PC-3 (cell line): ENCODE measurements at regions not wholly inside any gene's neighbourhood (a gene's known extent, or its start where the extent isn't known, plus 50 kb on each side); places are given as distances from the start of the nearest gene placed in this dataset.

Experiments used
- ATAC-seq: fragments of 200-7000 bp; cut with Tn5 transposase; 2 replicates; pipeline ENCODE4 v1.9.1; 2020; ENCODE audit warnings: mild to moderate bottlenecking, moderate library complexity
- BruUV-seq: library from RNA; stranded (reverse); fragments of 400-500 nt; replicated peaks from 2 replicates; lab custom pipeline; 2021; lab: Mats Ljungman, UMichigan
- CTCF ChIA-PET: fragments of 300-600 bp; sonication (Branson Sonifier 250); formaldehyde crosslinking; loops from one replicate; lab custom pipeline; 2022; ENCODE audit warnings: antibody characterized with exemption; lab: Charles Lee
- POLR2A ChIA-PET: fragments of 300-600 bp; sonication (Branson Sonifier 250); formaldehyde crosslinking; loops from one replicate; lab custom pipeline; 2022; ENCODE audit warnings: antibody characterized with exemption; ENCODE audit not compliant: unreplicated experiment; lab: Charles Lee
- DNase-seq: peaks from one replicate; pipeline ENCODE4 v3.0.0-alpha.2; 2015
- H2AFZ ChIP-seq: fragments of 300-600 bp; sonication (generic); 2 replicates; pipeline ENCODE4 v1.6.0; 2016; ENCODE audit warnings: antibody characterized with exemption, low read length
- H3F3A ChIP-seq: fragments of 300-600 bp; sonication (generic); one replicate; pipeline ENCODE4 v1.6.0; 2017; ENCODE audit warnings: antibody characterized with exemption, low read length, control low read depth, mild to moderate bottlenecking; ENCODE audit not compliant: unreplicated experiment
- H3K27ac ChIP-seq: fragments of 300-600 bp; sonication (generic); 2 replicates; pipeline ENCODE4 v1.5.1; 2016; ENCODE audit warnings: mild to moderate bottlenecking, low read length
- H3K27me3 ChIP-seq: fragments of 300-600 bp; sonication (generic); 2 replicates; pipeline ENCODE4 v1.6.1; 2016; ENCODE audit warnings: low read length, mixed read lengths
- H3K36me3 ChIP-seq: fragments of 300-600 bp; sonication (generic); 2 replicates; pipeline ENCODE4 v1.6.1; 2016; ENCODE audit warnings: low read depth, mixed run types, low read length, mixed read lengths
- H3K4me1 ChIP-seq: fragments of 300-600 bp; sonication (generic); 2 replicates; pipeline ENCODE4 v1.5.1; 2016; ENCODE audit warnings: low read length; ENCODE audit not compliant: insufficient read depth
- H3K4me2 ChIP-seq: fragments of 300-600 bp; sonication (generic); 2 replicates; pipeline ENCODE4 v1.6.0; 2016; ENCODE audit warnings: low read length
- H3K4me3 ChIP-seq: fragments of 300-600 bp; sonication (generic); 2 replicates; pipeline ENCODE4 v1.5.1; 2016; ENCODE audit warnings: mild to moderate bottlenecking, low read length, mixed read lengths
- H3K79me2 ChIP-seq: fragments of 300-600 bp; sonication (generic); 2 replicates; pipeline ENCODE4 v1.6.1; 2017; ENCODE audit warnings: low read length, mixed read lengths
- H3K9ac ChIP-seq: fragments of 300-600 bp; sonication (generic); 2 replicates; pipeline ENCODE4 v1.6.0; 2016; ENCODE audit warnings: mild to moderate bottlenecking, low read length
- H3K9me2 ChIP-seq: fragments of 300-600 bp; sonication (generic); replicated peaks from 2 replicates; pipeline ENCODE4 v1.6.1; 2016; ENCODE audit warnings: mixed run types, low read length, mixed read lengths
- H3K9me3 ChIP-seq: fragments of 300-600 bp; sonication (generic); 2 replicates; pipeline ENCODE4 v1.6.1; 2016; ENCODE audit warnings: low read length, mixed read lengths
- H4K20me1 ChIP-seq: fragments of 300-600 bp; sonication (generic); 2 replicates; pipeline ENCODE4 v1.6.1; 2016; ENCODE audit warnings: low read length, mixed read lengths
- EZH2 ChIP-seq: fragments of 300-600 bp; sonication (generic); IDR thresholded peaks from one replicate; pipeline ENCODE4 v1.6.1; 2017; ENCODE audit warnings: antibody characterized with exemption, mild to moderate bottlenecking, low read length; ENCODE audit not compliant: unreplicated experiment
- EZH2phosphoT487 ChIP-seq: fragments of 300-600 bp; sonication (generic); IDR thresholded peaks from 2 replicates; pipeline ENCODE4 v1.6.1; 2018; ENCODE audit warnings: mild to moderate bottlenecking, antibody characterized with exemption, low read length, borderline replicate concordance
- intact Hi-C: fragments of 100-400 bp; cut with micrococcal nuclease; formaldehyde crosslinking; loops from 2 replicates; pipeline ENCODE4 v1.9.0; 2023
- TF ChIP-seq, protein P1 (sequence below): fragments of 300-600 bp; sonication (generic); conservative IDR thresholded peaks from 2 replicates; pipeline ENCODE4 v1.5.1; 2017; ENCODE audit warnings: antibody characterized with exemption, low read depth, mild to moderate bottlenecking, low read length

DNA sequence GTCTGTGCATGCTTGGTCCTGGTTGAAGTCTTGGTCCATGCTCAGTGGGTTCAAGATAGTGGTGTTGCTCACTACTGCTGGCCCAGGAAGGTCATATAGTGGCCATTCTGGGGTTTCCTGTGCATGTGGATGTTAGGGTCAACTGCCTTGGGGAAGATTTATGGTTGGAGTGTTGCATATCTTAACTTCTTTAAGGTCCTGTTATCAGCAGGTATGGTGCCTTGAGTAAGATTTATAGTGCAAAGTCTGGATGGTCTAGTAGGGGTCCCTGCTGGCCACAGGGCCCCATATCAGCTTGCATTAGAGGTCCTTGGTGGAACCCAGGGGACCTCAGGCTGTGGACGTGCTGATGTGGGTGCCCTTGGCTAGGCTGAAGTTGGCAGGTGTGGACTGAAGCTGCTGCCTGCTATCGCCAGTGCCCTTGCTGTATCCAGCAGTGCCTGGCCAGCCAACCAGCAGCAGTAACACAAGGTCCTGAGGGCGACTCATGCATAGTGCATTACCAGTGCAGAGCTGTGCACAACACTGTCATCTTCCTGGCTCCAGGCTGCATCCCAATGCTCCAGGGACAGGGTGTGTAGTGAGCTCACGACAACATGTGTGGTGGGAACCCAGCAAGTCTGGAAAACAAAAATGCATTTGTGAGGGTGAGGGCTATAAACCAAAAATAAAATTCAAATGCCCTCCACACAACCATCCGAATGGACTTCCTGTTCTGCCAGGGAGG, 61.0 kb downstream of the BEX3 start:
- H3K9me2 ChIP-seq = no peaks in the 10 kb centered on the region
- no TSS peak for BruUV-seq
- intact Hi-C loops = no loop called here
- ChIA-PET CTCF (no interaction called here), POLR2A (no interaction called here)
- no peak overlapping the region for H3K9ac ChIP-seq
- no peaks in the 10 kb centered on the region for H3K27me3 ChIP-seq
- H4K20me1 ChIP-seq = no peaks in the 10 kb centered on the region
- ATAC-seq = no peak
- H3K27ac ChIP-seq = no peak overlapping the region
- H3K4me3 ChIP-seq = no peak overlapping the region
- H3K9me3 ChIP-seq = no peaks in the 10 kb centered on the region
- no peak overlapping the region for H2AFZ ChIP-seq
- DNase-seq = no peak
- H3F3A ChIP-seq = no peaks in the 10 kb centered on the region
- no peaks in the 10 kb centered on the region for H3K4me1 ChIP-seq
- no peaks in the 10 kb centered on the region for H3K36me3 ChIP-seq
- no peak overlapping the region for H3K4me2 ChIP-seq
- no peaks in the 10 kb centered on the region for H3K79me2 ChIP-seq
- TF ChIP-seq EZH2 (no peak), EZH2phosphoT487 (no peak)
- TF ChIP-seq, protein P1, sequence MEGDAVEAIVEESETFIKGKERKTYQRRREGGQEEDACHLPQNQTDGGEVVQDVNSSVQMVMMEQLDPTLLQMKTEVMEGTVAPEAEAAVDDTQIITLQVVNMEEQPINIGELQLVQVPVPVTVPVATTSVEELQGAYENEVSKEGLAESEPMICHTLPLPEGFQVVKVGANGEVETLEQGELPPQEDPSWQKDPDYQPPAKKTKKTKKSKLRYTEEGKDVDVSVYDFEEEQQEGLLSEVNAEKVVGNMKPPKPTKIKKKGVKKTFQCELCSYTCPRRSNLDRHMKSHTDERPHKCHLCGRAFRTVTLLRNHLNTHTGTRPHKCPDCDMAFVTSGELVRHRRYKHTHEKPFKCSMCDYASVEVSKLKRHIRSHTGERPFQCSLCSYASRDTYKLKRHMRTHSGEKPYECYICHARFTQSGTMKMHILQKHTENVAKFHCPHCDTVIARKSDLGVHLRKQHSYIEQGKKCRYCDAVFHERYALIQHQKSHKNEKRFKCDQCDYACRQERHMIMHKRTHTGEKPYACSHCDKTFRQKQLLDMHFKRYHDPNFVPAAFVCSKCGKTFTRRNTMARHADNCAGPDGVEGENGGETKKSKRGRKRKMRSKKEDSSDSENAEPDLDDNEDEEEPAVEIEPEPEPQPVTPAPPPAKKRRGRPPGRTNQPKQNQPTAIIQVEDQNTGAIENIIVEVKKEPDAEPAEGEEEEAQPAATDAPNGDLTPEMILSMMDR = no peak

DNA sequence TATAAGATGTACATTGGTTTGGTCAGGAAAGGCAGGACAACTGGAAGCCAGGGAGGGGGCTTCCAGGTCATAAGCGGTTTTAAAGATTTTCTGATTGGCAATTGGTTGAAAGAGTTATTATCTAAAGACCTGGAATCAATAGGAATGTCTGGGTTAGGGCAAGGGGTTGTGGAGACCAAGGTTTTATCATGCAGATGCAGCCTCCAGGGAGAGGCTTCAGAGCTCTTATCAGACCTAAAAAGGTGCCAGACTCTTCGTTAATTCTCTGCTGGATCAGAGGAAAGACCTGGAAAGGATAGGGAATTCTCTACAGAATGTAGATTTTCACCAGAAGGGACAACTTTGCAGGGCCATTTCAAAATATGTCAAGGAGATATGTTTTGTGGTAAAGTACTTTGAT, 62.8 kb downstream of the BEX3 start:
- Histone ChIP-seq H3K9me3 (no peaks in the 10 kb centered on the region), H2AFZ (no peak overlapping the region), H3K4me3 (no peak overlapping the region), H3K9me2 (no peaks in the 10 kb centered on the region), H3F3A (no peaks in the 10 kb centered on the region), H3K27me3 (no peaks in the 10 kb centered on the region), H4K20me1 (no peaks in the 10 kb centered on the region), H3K36me3 (no peaks in the 10 kb centered on the region), H3K27ac (no peak overlapping the region), H3K4me1 (no peaks in the 10 kb centered on the region), H3K79me2 (no peaks in the 10 kb centered on the region), H3K4me2 (no peak overlapping the region), H3K9ac (no peak overlapping the region)
- CTCF ChIA-PET = no interaction called here
- ATAC-seq (no peak), DNase-seq (no peak)
- BruUV-seq = no TSS peak
- TF ChIP-seq EZH2phosphoT487 = no peak
- TF ChIP-seq, protein P1 = no peak
- no peak for TF ChIP-seq EZH2
- POLR2A ChIA-PET = no interaction called here
- intact Hi-C loops = no loop called here

DNA sequence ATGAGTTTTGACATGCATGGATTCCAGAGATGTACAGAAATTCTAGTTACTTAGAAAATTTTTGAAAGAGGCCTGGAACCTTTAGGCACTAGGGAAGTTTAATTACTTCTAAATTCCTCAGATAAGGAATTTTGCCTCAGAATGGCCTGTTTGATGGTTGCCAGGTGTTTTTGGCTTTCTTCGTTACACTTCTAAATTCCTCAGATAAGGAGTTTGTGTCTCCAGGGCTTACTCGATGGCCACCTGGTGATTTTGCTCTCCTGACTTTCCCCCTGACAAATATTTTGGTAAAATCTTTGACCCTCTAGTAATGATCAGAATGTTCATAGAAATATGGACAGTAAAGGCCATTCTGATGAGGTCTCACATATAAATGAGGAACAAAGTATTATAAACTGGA, 64.3 kb downstream of the BEX3 start:
- no peak for ATAC-seq
- H3K4me2 ChIP-seq = no peak overlapping the region
- POLR2A ChIA-PET = no interaction called here

More for the DNA sequence above, 64.3 kb downstream of the BEX3 start:
- no peak overlapping the region for H3K27ac ChIP-seq
- H2AFZ ChIP-seq = no peak overlapping the region
- H3K9me3 ChIP-seq = no peaks in the 10 kb centered on the region
- no peaks in the 10 kb centered on the region for H3K4me1 ChIP-seq
- CTCF ChIA-PET = no interaction called here
- H3K4me3 ChIP-seq = no peak overlapping the region
- DNase-seq = no peak
- no peaks in the 10 kb centered on the region for H3F3A ChIP-seq
- no peaks in the 10 kb centered on the region for H3K36me3 ChIP-seq
- H3K27me3 ChIP-seq = no peaks in the 10 kb centered on the region
- no TSS peak for BruUV-seq
- intact Hi-C loops = no loop called here
- no peak overlapping the region for H3K9ac ChIP-seq
- no peaks in the 10 kb centered on the region for H4K20me1 ChIP-seq
- H3K9me2 ChIP-seq = no peaks in the 10 kb centered on the region
- no peaks in the 10 kb centered on the region for H3K79me2 ChIP-seq
- TF ChIP-seq, protein P1 = no peak
- TF ChIP-seq EZH2phosphoT487 (no peak), EZH2 (no peak)
